HEK293 (cell line): ENCODE measurements at regions not wholly inside any gene's neighbourhood (a gene's known extent, or its start where the extent isn't known, plus 50 kb on each side); places are given as distances from the start of the nearest gene placed in this dataset.

Source experiments
- BCL6B ChIP-seq: fragments of 450-650 bp; formaldehyde crosslinking; IDR thresholded peaks from 2 replicates; pipeline ENCODE4 v1.5.1; 2017; ENCODE audit warnings: missing biosample characterization, missing genetic modification characterization
- CTCF ChIP-seq: fragments of 450-650 bp; formaldehyde crosslinking; IDR thresholded peaks from 2 replicates; pipeline ENCODE4 v1.5.1; 2016; ENCODE audit warnings: missing biosample characterization, missing genetic modification characterization
- GLIS1 ChIP-seq: fragments of 450-650 bp; formaldehyde crosslinking; IDR thresholded peaks from 2 replicates; pipeline ENCODE4 v1.5.1; 2016; ENCODE audit warnings: missing biosample characterization, missing genetic modification characterization
- GLIS2 ChIP-seq: fragments of 450-650 bp; formaldehyde crosslinking; IDR thresholded peaks from 2 replicates; pipeline ENCODE4 v1.5.1; 2016; ENCODE audit warnings: missing biosample characterization, missing genetic modification characterization
- HIC1 ChIP-seq: fragments of 450-650 bp; formaldehyde crosslinking; IDR thresholded peaks from 2 replicates; pipeline ENCODE4 v1.5.1; 2016; ENCODE audit warnings: missing biosample characterization, missing genetic modification characterization
- HOXA7 ChIP-seq: sonication (generic); formaldehyde crosslinking; IDR thresholded peaks from 2 replicates; pipeline ENCODE4 v1.8.1; 2022; ENCODE audit warnings: missing genetic modification reagents, borderline replicate concordance
- IKZF3 ChIP-seq: fragments of 450-650 bp; IDR thresholded peaks from 2 replicates; pipeline ENCODE4 v1.5.0; 2018; ENCODE audit warnings: missing biosample characterization, mild to moderate bottlenecking, missing genetic modification characterization, moderate library complexity
- KLF10 ChIP-seq: fragments of 450-650 bp; IDR thresholded peaks from 2 replicates; pipeline ENCODE4 v1.5.1; 2018; ENCODE audit warnings: missing biosample characterization, mild to moderate bottlenecking, missing genetic modification characterization
- PATZ1 ChIP-seq: fragments of 450-650 bp; formaldehyde crosslinking; IDR thresholded peaks from 2 replicates; pipeline ENCODE4 v1.5.1; 2016; ENCODE audit warnings: missing biosample characterization, missing genetic modification characterization
- REPIN1 ChIP-seq: fragments of 450-650 bp; formaldehyde crosslinking; IDR thresholded peaks from 2 replicates; pipeline ENCODE4 v1.5.1; 2017; ENCODE audit warnings: missing biosample characterization, missing genetic modification characterization, low read depth
- SALL2 ChIP-seq: fragments of 450-650 bp; formaldehyde crosslinking; IDR thresholded peaks from 2 replicates; pipeline ENCODE4 v1.5.0; 2017; ENCODE audit warnings: missing biosample characterization, mild to moderate bottlenecking, missing genetic modification characterization, borderline replicate concordance
- ZBTB44 ChIP-seq: fragments of 450-650 bp; IDR thresholded peaks from 2 replicates; pipeline ENCODE4 v1.5.1; 2018; ENCODE audit warnings: missing biosample characterization, mild to moderate bottlenecking, missing genetic modification characterization
- ZBTB7A ChIP-seq: fragments of 450-650 bp; formaldehyde crosslinking; IDR thresholded peaks from 2 replicates; pipeline ENCODE4 v1.5.1; 2016; ENCODE audit warnings: low read depth, missing biosample characterization, missing genetic modification characterization
- ZFP3 ChIP-seq: fragments of 450-650 bp; formaldehyde crosslinking; IDR thresholded peaks from 2 replicates; pipeline ENCODE4 v1.5.1; 2016; ENCODE audit warnings: low read depth, missing biosample characterization, missing genetic modification characterization
- ZNF202 ChIP-seq: fragments of 450-650 bp; formaldehyde crosslinking; IDR thresholded peaks from 2 replicates; pipeline ENCODE4 v1.5.1; 2016; ENCODE audit warnings: missing biosample characterization, missing genetic modification characterization, borderline replicate concordance
- ZNF311 ChIP-seq: fragments of 450-650 bp; formaldehyde crosslinking; IDR thresholded peaks from 2 replicates; pipeline ENCODE4 v1.5.1; 2017; ENCODE audit warnings: missing biosample characterization, missing genetic modification characterization, borderline replicate concordance
- ZNF335 ChIP-seq: fragments of 450-650 bp; formaldehyde crosslinking; conservative IDR thresholded peaks from 2 replicates; pipeline ENCODE4 v1.5.1; 2016; ENCODE audit warnings: missing biosample characterization, missing genetic modification characterization
- ZNF350 ChIP-seq: fragments of 450-650 bp; formaldehyde crosslinking; IDR thresholded peaks from 2 replicates; pipeline ENCODE4 v1.5.0; 2017; ENCODE audit warnings: missing biosample characterization, mild to moderate bottlenecking, missing genetic modification characterization
- ZNF404 ChIP-seq: fragments of 450-650 bp; formaldehyde crosslinking; IDR thresholded peaks from 2 replicates; pipeline ENCODE4 v1.5.1; 2017; ENCODE audit warnings: missing biosample characterization, missing genetic modification characterization
- ZNF501 ChIP-seq: fragments of 450-650 bp; formaldehyde crosslinking; IDR thresholded peaks from 2 replicates; pipeline ENCODE4 v1.5.1; 2016; ENCODE audit warnings: missing biosample characterization, missing genetic modification characterization
- ZNF529 ChIP-seq: fragments of 450-650 bp; formaldehyde crosslinking; IDR thresholded peaks from 2 replicates; pipeline ENCODE4 v1.5.1; 2017; ENCODE audit warnings: missing genetic modification characterization, missing biosample characterization; ENCODE audit not compliant: insufficient replicate concordance
- ZNF548 ChIP-seq: fragments of 450-650 bp; formaldehyde crosslinking; IDR thresholded peaks from 2 replicates; pipeline ENCODE4 v1.5.1; 2016; ENCODE audit warnings: missing biosample characterization, missing genetic modification characterization
- ZNF585B ChIP-seq: fragments of 450-650 bp; formaldehyde crosslinking; IDR thresholded peaks from 2 replicates; pipeline ENCODE4 v1.5.1; 2016; ENCODE audit warnings: missing biosample characterization, missing genetic modification characterization
- ZNF626 ChIP-seq: fragments of 450-650 bp; sonication (Bioruptor Pico); formaldehyde crosslinking; IDR thresholded peaks from 2 replicates; pipeline ENCODE4 v1.5.1; 2018; ENCODE audit warnings: missing biosample characterization, missing genetic modification characterization, inconsistent platforms
- ZNF629 ChIP-seq: fragments of 450-650 bp; formaldehyde crosslinking; IDR thresholded peaks from 2 replicates; pipeline ENCODE4 v1.5.1; 2017; ENCODE audit warnings: missing biosample characterization, missing genetic modification characterization
- ZNF654 ChIP-seq: fragments of 450-650 bp; formaldehyde crosslinking; IDR thresholded peaks from 2 replicates; pipeline ENCODE4 v1.5.1; 2016; ENCODE audit warnings: low read depth, missing biosample characterization, missing genetic modification characterization
- ZNF660 ChIP-seq: fragments of 450-650 bp; IDR thresholded peaks from 2 replicates; pipeline ENCODE4 v1.5.1; 2018; ENCODE audit warnings: missing biosample characterization, mild to moderate bottlenecking, missing genetic modification characterization
- ZNF785 ChIP-seq: fragments of 450-650 bp; formaldehyde crosslinking; IDR thresholded peaks from 2 replicates; pipeline ENCODE4 v1.5.1; 2016; ENCODE audit warnings: missing biosample characterization, missing genetic modification characterization
- ZNF792 ChIP-seq: fragments of 450-650 bp; formaldehyde crosslinking; IDR thresholded peaks from 2 replicates; pipeline ENCODE4 v1.5.1; 2016; ENCODE audit warnings: missing biosample characterization, missing genetic modification characterization
- ZSCAN18 ChIP-seq: fragments of 450-650 bp; formaldehyde crosslinking; IDR thresholded peaks from 2 replicates; pipeline ENCODE4 v1.5.1; 2016; ENCODE audit warnings: missing biosample characterization, missing genetic modification characterization
- ZSCAN30 ChIP-seq: fragments of 450-650 bp; IDR thresholded peaks from 2 replicates; pipeline ENCODE4 v1.5.1; 2018; ENCODE audit warnings: missing biosample characterization, mild to moderate bottlenecking, missing genetic modification characterization, moderate library complexity

GRCh38 chr7:131945313-131945911, 389.0 kb upstream of the PODXL start (continued):
- peak; percentile 48; the same call in 1 of the 2 replicates for TF ChIP-seq ZNF501 (tag by site-specific recombination)
- TF ChIP-seq ZNF202 (tag by site-specific recombination): no peak
- no peak for TF ChIP-seq HIC1 (tag by site-specific recombination)
- peak; percentile 70; the same call in 1 of the 2 replicates for TF ChIP-seq ZSCAN30 (tag by site-specific recombination)
- peak; percentile 32; the same call in 1 of the 2 replicates for TF ChIP-seq ZNF660
- TF ChIP-seq ZFP3: no peak
- no peak for TF ChIP-seq ZSCAN18 (tag by site-specific recombination)
- no peak for TF ChIP-seq ZNF404 (tag by site-specific recombination)
- no peak for TF ChIP-seq REPIN1 (tag by site-specific recombination)
- peak; percentile 14; the same call in 1 of the 2 replicates for TF ChIP-seq ZNF335 (tag by site-specific recombination)
- TF ChIP-seq SALL2 (tag by site-specific recombination): no peak
- TF ChIP-seq ZNF629 (tag by site-specific recombination): no peak
- TF ChIP-seq PATZ1 (tag by site-specific recombination): 0 out of 2 replicates have a peak, but pooled peaks have one; percentile 17
- no peak for TF ChIP-seq ZBTB44
- no peak for TF ChIP-seq ZNF350 (tag by site-specific recombination)
- no peak for TF ChIP-seq ZBTB7A
- TF ChIP-seq ZNF785: no peak
- TF ChIP-seq GLIS1 (tag by site-specific recombination): no peak
- no peak for TF ChIP-seq ZNF792 (tag by site-specific recombination)
- TF ChIP-seq ZNF585B (tag by site-specific recombination): no peak
- peak; percentile 84 for TF ChIP-seq CTCF (tag by site-specific recombination)
- no peak for TF ChIP-seq BCL6B (tag by site-specific recombination)
- no peak for TF ChIP-seq KLF10 (tag by site-specific recombination)
- no peak for TF ChIP-seq ZNF548 (tag by site-specific recombination)
- TF ChIP-seq ZNF626 (tag by site-specific recombination): no peak
- peak; percentile 83 for TF ChIP-seq ZNF654
- TF ChIP-seq HOXA7 (CRISPR knock-in tag): no peak
- TF ChIP-seq ZNF529 (tag by site-specific recombination): no peak
- TF ChIP-seq ZNF311 (tag by site-specific recombination): no peak
- no peak for TF ChIP-seq IKZF3
- TF ChIP-seq GLIS2 (tag by site-specific recombination): peak; percentile 28; the same call in 1 of the 2 replicates
